Osteocyte (in vitro differentiated cells): ENCODE measurements at regions not wholly inside any gene's neighbourhood (a gene's known extent, or its start where the extent isn't known, plus 50 kb on each side); places are given as distances from the start of the nearest gene placed in this dataset.

Experiments used
- DNase-seq: peaks from one replicate; pipeline ENCODE4 v3.0.0; 2021; ENCODE audit warnings: mixed read lengths; ENCODE audit not compliant: unreplicated experiment; ENCODE audit errors: extremely low spot score
- H3K27ac Mint-ChIP-seq: one replicate; pipeline ENCODE4 v1.8.0; 2021; ENCODE audit warnings: mild to moderate bottlenecking, mixed read lengths; ENCODE audit not compliant: unreplicated experiment
- H3K27me3 Mint-ChIP-seq: one replicate; pipeline ENCODE4 v1.8.0; 2021; ENCODE audit warnings: mixed read lengths; ENCODE audit not compliant: unreplicated experiment
- H3K36me3 Mint-ChIP-seq: one replicate; pipeline ENCODE4 v1.8.0; 2021; ENCODE audit warnings: mixed read lengths; ENCODE audit not compliant: unreplicated experiment
- H3K4me1 Mint-ChIP-seq: one replicate; pipeline ENCODE4 v1.8.0; 2021; ENCODE audit warnings: mixed read lengths; ENCODE audit not compliant: unreplicated experiment
- H3K4me3 Mint-ChIP-seq: one replicate; pipeline ENCODE4 v1.8.0; 2021; ENCODE audit warnings: mild to moderate bottlenecking, moderate library complexity, mixed read lengths; ENCODE audit not compliant: unreplicated experiment
- H3K9me3 Mint-ChIP-seq: one replicate; pipeline ENCODE4 v1.8.0; 2021; ENCODE audit warnings: mixed read lengths; ENCODE audit not compliant: unreplicated experiment
- CTCF ChIP-seq: fragments of 200-600 bp; sonication (generic); IDR thresholded peaks from 2 replicates; pipeline ENCODE4 v1.5.0; 2021; ENCODE audit warnings: antibody characterized with exemption, mild to moderate bottlenecking, moderate library complexity

GRCh38 chr13:97565906-97566305, 131.9 kb downstream of the RAP2A start:
- Mint-ChIP-seq H3K4me1 (no peaks in the 10 kb centered on the region), H3K27ac (no peak overlapping the region), H3K9me3 (no peaks in the 10 kb centered on the region), H3K4me3 (no peak overlapping the region), H3K27me3 (peaks cover 17% of the 10 kb centered on the region), H3K36me3 (no peaks in the 10 kb centered on the region)
- TF ChIP-seq CTCF: no peak
- DNase-seq: no peak

- H3K4me1 Mint-ChIP-seq: no peaks in the 10 kb centered on the region
- H3K9me3 Mint-ChIP-seq: no peaks in the 10 kb centered on the region
- TF ChIP-seq CTCF: no peak
- no peak for DNase-seq
- H3K4me3 Mint-ChIP-seq: no peak overlapping the region
- H3K27ac Mint-ChIP-seq: no peak overlapping the region
- peaks cover 17% of the 10 kb centered on the region for H3K27me3 Mint-ChIP-seq
- H3K36me3 Mint-ChIP-seq: no peaks in the 10 kb centered on the region
Measured at GRCh38 chr13:97566907-97567306, 132.9 kb downstream of the RAP2A start.

GRCh38 chr13:97567510-97568243, 133.7 kb downstream of the RAP2A start:
- no peak overlapping the region for H3K4me3 Mint-ChIP-seq
- no peak overlapping the region for H3K27ac Mint-ChIP-seq
- H3K27me3 Mint-ChIP-seq: peaks cover 17% of the 10 kb centered on the region
- DNase-seq: no peak
- H3K4me1 Mint-ChIP-seq: no peaks in the 10 kb centered on the region
- no peaks in the 10 kb centered on the region for H3K36me3 Mint-ChIP-seq
- no peaks in the 10 kb centered on the region for H3K9me3 Mint-ChIP-seq
- TF ChIP-seq CTCF: no peak

GRCh38 chr13:97568850-97569249, 134.9 kb downstream of the RAP2A start:
- TF ChIP-seq CTCF: no peak
- Mint-ChIP-seq H3K9me3 (no peaks in the 10 kb centered on the region), H3K4me3 (no peak overlapping the region), H3K36me3 (no peaks in the 10 kb centered on the region), H3K27ac (no peak overlapping the region), H3K27me3 (peaks cover 17% of the 10 kb centered on the region), H3K4me1 (no peaks in the 10 kb centered on the region)
- no peak for DNase-seq

GRCh38 chr13:97569841-97570240, 135.9 kb downstream of the RAP2A start:
- no peaks in the 10 kb centered on the region for H3K4me1 Mint-ChIP-seq
- no peak overlapping the region for H3K27ac Mint-ChIP-seq
- H3K9me3 Mint-ChIP-seq: no peaks in the 10 kb centered on the region
- no peak for DNase-seq
- H3K4me3 Mint-ChIP-seq: no peak overlapping the region
- H3K36me3 Mint-ChIP-seq: no peaks in the 10 kb centered on the region
- peaks cover 17% of the 10 kb centered on the region for H3K27me3 Mint-ChIP-seq
- no peak for TF ChIP-seq CTCF
